CD14-positive monocyte (primary cell): ENCODE measurements at regions not wholly inside any gene's neighbourhood (a gene's known extent, or its start where the extent isn't known, plus 50 kb on each side); places are given as distances from the start of the nearest gene placed in this dataset.

ENCODE experiments used
- DNase-seq, 3 donors: peaks; one replicate each; pipeline ENCODE4 v3.0.0-alpha.2; 2011 to 2022
- H2AFZ ChIP-seq: 2 replicates; pipeline ENCODE4 v1.6.0; 2012; ENCODE audit warnings: mild to moderate bottlenecking, low read depth, low read length, inconsistent platforms; ENCODE audit not compliant: insufficient read depth, poor library complexity, severe bottlenecking
- H3K27ac ChIP-seq, 2 donors: 1 replicate in 1 of 2; 2 replicates in 1 of 2; pipeline ENCODE4 v1.5.1; 2012 to 2013; ENCODE audit warnings: low read length in 2 of 2, control low read depth in 1 of 2, inconsistent platforms in 1 of 2, low read depth in 1 of 2, mild to moderate bottlenecking in 1 of 2
- H3K27me3 ChIP-seq, 2 donors: one replicate each; pipeline versions ENCODE4 v1.6.0 to v1.6.1; 2011 to 2013; ENCODE audit warnings: low read length in 2 of 2; ENCODE audit not compliant: control insufficient read depth in 2 of 2, insufficient read depth in 2 of 2
- H3K36me3 ChIP-seq, 2 donors: replicated peaks in 1 of 2; 1 replicate in 1 of 2; 2 replicates in 1 of 2; pipeline versions ENCODE4 v1.5.1 to v1.6.1; 2012 to 2013; ENCODE audit warnings: low read length in 2 of 2, control low read depth in 1 of 2, inconsistent platforms in 1 of 2, mild to moderate bottlenecking in 1 of 2; ENCODE audit not compliant: insufficient read depth in 2 of 2, control insufficient read depth in 1 of 2
- H3K4me1 ChIP-seq, 2 donors: 1 replicate in 1 of 2; 2 replicates in 1 of 2; pipeline versions ENCODE4 v1.5.1 to v1.6.1; 2012 to 2013; ENCODE audit warnings: low read length in 2 of 2, control low read depth in 1 of 2, inconsistent platforms in 1 of 2, mild to moderate bottlenecking in 1 of 2, moderate library complexity in 1 of 2; ENCODE audit not compliant: insufficient read depth in 2 of 2, control insufficient read depth in 1 of 2
- H3K4me2 ChIP-seq: replicated peaks from 2 replicates; pipeline ENCODE3; 2012; ENCODE audit warnings: low read length, moderate library complexity, mild to moderate bottlenecking; ENCODE audit not compliant: poor library complexity, severe bottlenecking; ENCODE audit errors: extremely low read depth
- H3K4me3 ChIP-seq, 3 experiments: fragments of 200-600 bp in 1 of 3; sonication (generic) in 1 of 3; replicated peaks in 1 of 3; 1 replicate in 2 of 3; 2 replicates in 1 of 3; pipeline ENCODE4 v1.5.1; 2011 to 2013; ENCODE audit warnings: low read length in 3 of 3, mild to moderate bottlenecking in 3 of 3, control low read depth in 2 of 3, low read depth in 2 of 3, inconsistent platforms in 1 of 3, moderate library complexity in 1 of 3
- H3K79me2 ChIP-seq: 2 replicates; pipeline ENCODE4 v1.6.0; 2012; ENCODE audit warnings: mild to moderate bottlenecking, control low read depth, inconsistent platforms, low read length, moderate library complexity; ENCODE audit not compliant: insufficient read depth
- H3K9ac ChIP-seq: 2 replicates; pipeline ENCODE4 v1.6.0; 2017; ENCODE audit warnings: low read length, mild to moderate bottlenecking; ENCODE audit not compliant: insufficient read depth, poor library complexity, severe bottlenecking
- H3K9me3 ChIP-seq, 2 donors: replicated peaks in 1 of 2; 1 replicate in 1 of 2; 2 replicates in 1 of 2; pipeline versions ENCODE4 v1.5.1 to v1.6.1; 2012 to 2013; ENCODE audit warnings: low read length in 2 of 2, control low read depth in 1 of 2; ENCODE audit not compliant: control insufficient read depth in 1 of 2, insufficient read depth in 1 of 2
- H4K20me1 ChIP-seq: 2 replicates; pipeline ENCODE4 v1.6.0; 2012; ENCODE audit warnings: mild to moderate bottlenecking, low read length, control low read depth, moderate library complexity; ENCODE audit not compliant: insufficient read depth
- H3K27ac Mint-ChIP-seq, 7 donors: one replicate each; pipeline ENCODE4 v1.8.0; 2020; ENCODE audit warnings: mild to moderate bottlenecking in 7 of 7, mixed read lengths in 7 of 7, moderate library complexity in 6 of 7, inconsistent platforms in 2 of 7
- H3K27me3 Mint-ChIP-seq, 3 donors: one replicate each; pipeline ENCODE4 v1.8.0; 2021 to 2022; ENCODE audit warnings: low read depth in 3 of 3, mild to moderate bottlenecking in 3 of 3, mixed read lengths in 3 of 3, moderate library complexity in 3 of 3, inconsistent platforms in 1 of 3
- H3K36me3 Mint-ChIP-seq, 2 donors: one replicate each; pipeline ENCODE4 v1.8.0; 2020; ENCODE audit warnings: mixed read lengths in 2 of 2, inconsistent platforms in 1 of 2, mild to moderate bottlenecking in 1 of 2
- H3K4me1 Mint-ChIP-seq: one replicate; pipeline ENCODE4 v1.8.0; 2020; ENCODE audit warnings: mild to moderate bottlenecking, mixed read lengths
- H3K4me3 Mint-ChIP-seq, 2 donors: one replicate each; pipeline ENCODE4 v1.8.0; 2020; ENCODE audit warnings: mild to moderate bottlenecking in 2 of 2, mixed read lengths in 2 of 2, moderate library complexity in 1 of 2
- H3K9me3 Mint-ChIP-seq, 7 donors: one replicate each; pipeline ENCODE4 v1.8.0; 2020 to 2022; ENCODE audit warnings: mixed read lengths in 7 of 7, mild to moderate bottlenecking in 6 of 7, moderate library complexity in 6 of 7, inconsistent platforms in 2 of 7
- WGBS: methylation state at CpG from one replicate; pipeline ENCODE4 v1.1.5; 2013; ENCODE audit warnings: missing lambda C conversion rate; ENCODE audit not compliant: insufficient coverage; 5-methylcytosine and 5-hydroxymethylcytosine counted together
- intact Hi-C, 2 donors: fragments of 100-400 bp; cut with micrococcal nuclease; formaldehyde crosslinking; loops; one replicate each; pipeline versions ENCODE4 v1.15.0 to v1.15.1; 2023
- TF ChIP-seq, protein P1 (sequence below): fragments of 200-600 bp; IDR thresholded peaks from one replicate; pipeline ENCODE4 v1.8.0; 2022; ENCODE audit warnings: antibody characterized with exemption, mild to moderate bottlenecking

DNA sequence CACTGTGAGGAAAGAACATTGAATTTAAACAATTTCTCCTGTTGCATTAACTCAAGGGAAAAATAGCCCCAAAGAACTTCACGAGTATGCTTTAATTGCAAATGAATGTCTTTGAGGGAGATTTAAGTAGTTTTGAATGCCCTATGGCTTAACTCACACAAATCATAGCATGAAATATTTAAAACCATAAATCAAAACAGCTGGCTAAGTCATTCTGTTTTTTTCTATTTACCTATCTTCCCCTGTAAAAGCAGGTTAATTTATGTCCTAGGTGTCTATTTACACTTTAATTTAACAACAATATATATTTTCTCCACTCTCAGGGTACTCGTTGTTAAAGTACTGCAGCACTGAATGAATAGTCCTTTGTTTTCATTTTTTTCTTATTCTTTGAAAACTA is 118.8 kb upstream of the PIEZO2 start:
- H3K9ac ChIP-seq, result no peak overlapping the region
- no peak overlapping the region for H3K27ac ChIP-seq
- TF ChIP-seq, protein P1, sequence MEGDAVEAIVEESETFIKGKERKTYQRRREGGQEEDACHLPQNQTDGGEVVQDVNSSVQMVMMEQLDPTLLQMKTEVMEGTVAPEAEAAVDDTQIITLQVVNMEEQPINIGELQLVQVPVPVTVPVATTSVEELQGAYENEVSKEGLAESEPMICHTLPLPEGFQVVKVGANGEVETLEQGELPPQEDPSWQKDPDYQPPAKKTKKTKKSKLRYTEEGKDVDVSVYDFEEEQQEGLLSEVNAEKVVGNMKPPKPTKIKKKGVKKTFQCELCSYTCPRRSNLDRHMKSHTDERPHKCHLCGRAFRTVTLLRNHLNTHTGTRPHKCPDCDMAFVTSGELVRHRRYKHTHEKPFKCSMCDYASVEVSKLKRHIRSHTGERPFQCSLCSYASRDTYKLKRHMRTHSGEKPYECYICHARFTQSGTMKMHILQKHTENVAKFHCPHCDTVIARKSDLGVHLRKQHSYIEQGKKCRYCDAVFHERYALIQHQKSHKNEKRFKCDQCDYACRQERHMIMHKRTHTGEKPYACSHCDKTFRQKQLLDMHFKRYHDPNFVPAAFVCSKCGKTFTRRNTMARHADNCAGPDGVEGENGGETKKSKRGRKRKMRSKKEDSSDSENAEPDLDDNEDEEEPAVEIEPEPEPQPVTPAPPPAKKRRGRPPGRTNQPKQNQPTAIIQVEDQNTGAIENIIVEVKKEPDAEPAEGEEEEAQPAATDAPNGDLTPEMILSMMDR, result no peak
- H3K9me3 ChIP-seq, result peaks cover 12 to 17% of the 10 kb centered on the region in 2 donors
- H3K4me2 ChIP-seq, result no peak overlapping the region
- H3K4me1 ChIP-seq, result no peaks in the 10 kb centered on the region
- no peaks in the 10 kb centered on the region for H4K20me1 ChIP-seq
- peaks cover 5% of the 10 kb centered on the region for H3K4me1 Mint-ChIP-seq
- DNase-seq, result no peak
- H3K36me3 ChIP-seq, result no peaks in the 10 kb centered on the region
- peaks cover 0 to 3% (median 1%) of the 10 kb centered on the region in 3 donors for H3K27me3 Mint-ChIP-seq
- H2AFZ ChIP-seq, result no peak overlapping the region
- H3K27ac Mint-ChIP-seq, result no peak overlapping the region
- H3K4me3 ChIP-seq, result no peak overlapping the region
- no peaks in the 10 kb centered on the region for H3K27me3 ChIP-seq
- no peak overlapping the region for H3K4me3 Mint-ChIP-seq
- no peaks in the 10 kb centered on the region for H3K79me2 ChIP-seq
- H3K36me3 Mint-ChIP-seq, result no peaks in the 10 kb centered on the region
- H3K9me3 Mint-ChIP-seq, result peaks cover 10 to 24% (median 17%) of the 10 kb centered on the region in 7 donors
- intact Hi-C loops, result no loop called here
- no CpG with 5 or more reads among the region's 2 CpGs for WGBS

DNA sequence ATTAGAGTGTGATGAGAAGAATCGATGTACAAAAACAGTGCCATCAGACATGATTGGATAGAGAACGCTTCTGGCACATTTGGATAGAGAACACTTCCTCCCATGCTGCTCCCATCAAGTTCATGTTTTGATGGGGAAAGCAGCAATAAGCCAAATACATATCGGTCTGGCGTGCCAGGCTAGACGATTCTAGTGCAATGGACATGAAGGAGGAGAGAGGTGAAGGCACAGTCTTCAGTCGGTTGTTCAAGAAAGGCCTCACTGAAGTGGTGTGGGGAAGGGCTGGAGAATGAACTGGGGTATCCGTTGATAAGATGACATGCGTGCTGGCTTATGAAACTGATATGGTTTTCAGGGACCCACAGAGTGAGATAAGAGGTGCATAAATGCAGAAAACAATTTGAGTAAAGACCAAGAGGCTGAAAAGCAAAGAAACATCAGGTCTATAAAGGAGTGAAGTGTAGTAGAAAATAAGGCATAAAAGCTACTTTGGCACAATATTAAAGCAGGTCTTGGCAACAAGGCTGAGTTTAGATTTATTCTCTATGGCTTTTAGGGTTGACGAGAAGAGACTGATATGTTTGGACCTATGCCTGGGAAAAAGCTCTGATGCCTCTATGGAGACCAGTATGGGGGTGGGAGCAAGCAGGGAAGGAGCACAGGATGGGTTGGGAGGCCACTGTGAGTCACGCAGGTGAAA is 117.6 kb upstream of the PIEZO2 start:
- Mint-ChIP-seq H3K4me3 (no peak overlapping the region), H3K9me3 (peaks cover 10 to 24% (median 17%) of the 10 kb centered on the region in 7 donors), H3K4me1 (peaks cover 4% of the 10 kb centered on the region), H3K36me3 (no peaks in the 10 kb centered on the region), H3K27ac (no peak overlapping the region), H3K27me3 (peaks cover 0 to 3% (median 0%) of the 10 kb centered on the region in 3 donors)
- H3K4me1 ChIP-seq, result no peaks in the 10 kb centered on the region
- H3K79me2 ChIP-seq, result no peaks in the 10 kb centered on the region
- intact Hi-C loops, result no loop called here
- H3K36me3 ChIP-seq, result no peaks in the 10 kb centered on the region
- H2AFZ ChIP-seq, result no peak overlapping the region
- no peaks in the 10 kb centered on the region for H4K20me1 ChIP-seq
- no peak overlapping the region for H3K27ac ChIP-seq
- DNase-seq, result no peak
- no peak overlapping the region for H3K4me2 ChIP-seq
- WGBS, result 93% methylated on average over 8 of the region's 10 CpGs
- no peaks in the 10 kb centered on the region for H3K27me3 ChIP-seq
- peaks cover 12 to 21% of the 10 kb centered on the region in 2 donors for H3K9me3 ChIP-seq
- no peak overlapping the region for H3K4me3 ChIP-seq
- no peak overlapping the region for H3K9ac ChIP-seq
- TF ChIP-seq, protein P1, result no peak
